ENCODE measurements at regions not wholly inside any gene's neighbourhood (a gene's known extent, or its start where the extent isn't known, plus 50 kb on each side); places are given as distances from the start of the nearest gene placed in this dataset.

- no peak for TF ChIP-seq CTCF (IDR thresholded peaks at IDR 0.05; ENCODE audit: low read depth, low read length, poor library complexity, severe bottlenecking)
- TF ChIP-seq EZH2phosphoT487 (IDR thresholded peaks at IDR 0.05; ENCODE audit: borderline replicate concordance, low read length) = no peak
These were observed 75.5 kb upstream of the STARD3NL start for GRCh38 chr7:38102507-38102906.

All from DOHH2 (cell line).